ENCODE measurements at regions not wholly inside any gene's neighbourhood (a gene's known extent, or its start where the extent isn't known, plus 50 kb on each side); places are given as distances from the start of the nearest gene placed in this dataset.

GRCh38 chr6:139784222-139784769, 409.8 kb upstream of the CITED2 start:
- TF ChIP-seq CTCF (IDR thresholded peaks at IDR 0.05) (no peak), POLR2A (IDR thresholded peaks at IDR 0.05) (no peak)
